Heart left ventricle (tissue), 13 donors: ENCODE measurements at regions not wholly inside any gene's neighbourhood (a gene's known extent, or its start where the extent isn't known, plus 50 kb on each side); places are given as distances from the start of the nearest gene placed in this dataset.

Experiments used
- POLR2A ChIP-seq, 2 donors: fragments of 450-650 bp; IDR thresholded peaks; one replicate each; pipeline ENCODE4 v1.6.1; 2017; ENCODE audit warnings: antibody characterized with exemption in 2 of 2, mild to moderate bottlenecking in 2 of 2, moderate library complexity in 2 of 2
- TF ChIP-seq, protein P1 (sequence below), 12 donors: fragments of 200-600 bp; sonication (generic) in 4 of 12; IDR thresholded peaks; one replicate each; pipeline versions ENCODE4 v1.5.0 to v1.8.0; 2018 to 2022; ENCODE audit warnings: antibody characterized with exemption in 12 of 12, mild to moderate bottlenecking in 5 of 12
- donor health status: ischemic (EF 13 %, LVEDD 7.1; RV severe dilation, severe dysfunction).
- donor health status: DM: no; HTN: yes; CAD: no.
- donor health status: DM: no; HTN: no; CAD: no.
- donor health status: ischemic (EF 25% LVEDD 6.9; RV normal size, moderate dysfunction).
- donor health status: ischemic (EF 25% LVEDD 5.7; RV mildly dilated, moderate dysfunction).
- donor health status: ischemic (EF 35%, LVEDD 5.7; RV mildly dilated, moderate dysfunction).
- donor health status: nonischemic (EF 11% LVEDD 7.7; RV severe dilation, severe dysfunction).
- donor health status: DM: yes; HTN: yes; CAD: no.
- donor health status: PGD.
- donor health status: ischemic (EF 29% LVEDD 5.4; RV normal size, mild dysfunction).
- donor health status: nonischemic (EF 23%, LVEDD 6.1; RV moderate dilation, normal function).

- no peak for TF ChIP-seq POLR2A (IDR thresholded peaks at IDR 0.05)
- TF ChIP-seq, protein P1, sequence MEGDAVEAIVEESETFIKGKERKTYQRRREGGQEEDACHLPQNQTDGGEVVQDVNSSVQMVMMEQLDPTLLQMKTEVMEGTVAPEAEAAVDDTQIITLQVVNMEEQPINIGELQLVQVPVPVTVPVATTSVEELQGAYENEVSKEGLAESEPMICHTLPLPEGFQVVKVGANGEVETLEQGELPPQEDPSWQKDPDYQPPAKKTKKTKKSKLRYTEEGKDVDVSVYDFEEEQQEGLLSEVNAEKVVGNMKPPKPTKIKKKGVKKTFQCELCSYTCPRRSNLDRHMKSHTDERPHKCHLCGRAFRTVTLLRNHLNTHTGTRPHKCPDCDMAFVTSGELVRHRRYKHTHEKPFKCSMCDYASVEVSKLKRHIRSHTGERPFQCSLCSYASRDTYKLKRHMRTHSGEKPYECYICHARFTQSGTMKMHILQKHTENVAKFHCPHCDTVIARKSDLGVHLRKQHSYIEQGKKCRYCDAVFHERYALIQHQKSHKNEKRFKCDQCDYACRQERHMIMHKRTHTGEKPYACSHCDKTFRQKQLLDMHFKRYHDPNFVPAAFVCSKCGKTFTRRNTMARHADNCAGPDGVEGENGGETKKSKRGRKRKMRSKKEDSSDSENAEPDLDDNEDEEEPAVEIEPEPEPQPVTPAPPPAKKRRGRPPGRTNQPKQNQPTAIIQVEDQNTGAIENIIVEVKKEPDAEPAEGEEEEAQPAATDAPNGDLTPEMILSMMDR (IDR thresholded peaks at IDR 0.05): no peak
Observed at GRCh38 chr5:3194271-3194670, 401.4 kb upstream of the IRX1 start.
